ENCODE measurements at regions not wholly inside any gene's neighbourhood (a gene's known extent, or its start where the extent isn't known, plus 50 kb on each side); places are given as distances from the start of the nearest gene placed in this dataset.

DNA sequence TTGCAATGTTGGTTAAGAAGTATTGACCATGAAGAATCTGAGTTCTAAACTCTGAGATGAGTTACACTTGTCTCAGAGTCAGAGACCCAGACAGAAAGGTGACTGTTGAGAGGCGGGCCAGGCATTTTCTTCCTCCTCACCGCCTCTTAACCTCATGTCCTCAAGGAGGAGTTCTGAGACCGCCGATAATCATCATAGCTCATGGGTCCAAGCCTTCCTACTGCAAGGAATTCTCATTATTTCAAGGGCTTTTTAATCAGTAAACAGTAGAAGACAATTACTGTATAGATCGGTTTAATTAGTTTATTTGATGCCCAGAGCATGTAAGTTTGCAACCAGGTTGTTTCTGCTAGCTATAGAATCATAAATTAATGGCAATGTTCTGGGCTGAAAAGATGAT lies 382.4 kb upstream of the MMS22L start:
- Mint-ChIP-seq H3K27me3 (ENCODE audit: low read depth) (no peaks in the 10 kb centered on the region), H3K4me3 (no peak overlapping the region), H3K27ac (no peak overlapping the region), H3K36me3 (ENCODE audit: low read depth) (no peaks in the 10 kb centered on the region), H3K4me1 (ENCODE audit: low read depth) (no peaks in the 10 kb centered on the region), H3K9me3 (ENCODE audit: insufficient read depth) (no peaks in the 10 kb centered on the region)
- ATAC-seq, result no peak
- POLR2A ChIA-PET, result no interaction called here
- no peak for DNase-seq
- CTCF ChIA-PET, result no interaction called here

DNA sequence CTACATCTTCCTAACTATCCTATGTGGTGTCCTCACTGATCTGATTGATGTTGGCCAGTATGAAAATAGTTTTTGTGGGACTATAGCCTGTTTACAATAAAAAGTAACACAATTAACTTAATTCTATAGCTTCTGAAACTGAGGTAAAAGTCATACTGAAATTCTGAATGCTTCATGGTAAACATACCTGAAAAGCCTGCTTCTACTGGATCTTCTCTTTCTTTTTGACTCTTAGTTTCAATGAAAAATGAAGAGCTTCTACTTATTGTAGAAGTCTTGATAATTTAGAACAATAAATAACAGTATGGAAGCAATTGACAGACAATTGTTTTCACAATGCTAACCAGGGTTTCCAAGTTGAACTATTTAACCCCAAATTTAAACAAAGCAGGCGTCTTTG lies 383.9 kb upstream of the MMS22L start:
- POLR2A ChIA-PET, result no interaction called here
- DNase-seq (no peak), ATAC-seq (no peak)
- H3K9me3 Mint-ChIP-seq (ENCODE audit: insufficient read depth), result no peaks in the 10 kb centered on the region
- no peaks in the 10 kb centered on the region for H3K27me3 Mint-ChIP-seq (ENCODE audit: low read depth)
- H3K36me3 Mint-ChIP-seq (ENCODE audit: low read depth), result no peaks in the 10 kb centered on the region
- H3K27ac Mint-ChIP-seq, result no peak overlapping the region
- H3K4me3 Mint-ChIP-seq, result no peak overlapping the region
- H3K4me1 Mint-ChIP-seq (ENCODE audit: low read depth), result no peaks in the 10 kb centered on the region
- CTCF ChIA-PET, result no interaction called here

- DNase-seq (no peak), ATAC-seq (no peak)
- Mint-ChIP-seq H3K27ac (no peak overlapping the region), H3K4me1 (ENCODE audit: low read depth) (no peaks in the 10 kb centered on the region), H3K27me3 (ENCODE audit: low read depth) (no peaks in the 10 kb centered on the region), H3K4me3 (no peak overlapping the region), H3K36me3 (ENCODE audit: low read depth) (no peaks in the 10 kb centered on the region), H3K9me3 (ENCODE audit: insufficient read depth) (no peaks in the 10 kb centered on the region)
- CTCF ChIA-PET, result no interaction called here
- POLR2A ChIA-PET, result no interaction called here
Measured at GRCh38 chr6:97668716-97669115, 385.7 kb upstream of the MMS22L start.

DNA sequence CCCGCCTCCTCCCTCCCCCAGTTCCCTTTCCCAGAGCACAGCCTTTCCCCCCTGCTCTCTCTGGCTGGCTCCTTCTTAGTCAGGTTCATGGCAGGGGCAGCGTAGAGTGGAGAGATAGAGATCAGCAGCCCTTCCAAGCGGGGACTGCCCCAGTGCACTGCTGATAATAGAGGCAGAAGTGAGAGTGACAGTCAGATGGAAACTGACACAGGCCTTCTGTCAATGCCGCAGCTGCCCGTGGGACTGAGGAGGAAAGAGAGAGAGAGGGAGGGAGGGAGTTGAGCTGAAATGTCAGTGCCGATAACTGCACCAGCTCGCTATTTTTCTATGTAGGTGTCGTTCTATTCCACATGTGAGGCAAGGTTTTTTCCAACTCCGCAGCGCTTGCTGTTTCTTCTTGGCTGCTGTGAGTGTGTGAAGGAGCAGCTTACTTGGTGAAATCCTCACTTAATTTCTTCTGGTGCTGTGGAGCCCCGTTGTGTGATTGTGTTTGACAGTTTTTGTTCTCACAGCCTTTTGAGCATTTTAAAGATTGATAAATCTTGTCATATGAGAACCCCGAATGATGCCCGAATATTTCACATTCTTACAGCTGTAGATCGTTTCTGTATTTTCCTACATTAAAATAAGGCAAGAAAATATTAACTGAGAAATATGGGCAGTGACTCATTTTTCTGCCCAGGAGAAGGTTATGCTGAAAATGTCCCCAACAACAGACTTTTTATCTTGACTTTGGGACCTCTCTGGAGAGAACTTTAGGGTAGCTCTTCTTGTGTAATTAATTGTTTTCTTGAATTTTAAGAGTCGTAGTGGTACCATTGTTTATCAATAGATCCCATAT lies 386.4 kb upstream of the MMS22L start:
- Mint-ChIP-seq H3K9me3 (ENCODE audit: insufficient read depth) (no peaks in the 10 kb centered on the region), H3K4me3 (no peak overlapping the region), H3K27ac (no peak overlapping the region), H3K4me1 (ENCODE audit: low read depth) (no peaks in the 10 kb centered on the region), H3K27me3 (ENCODE audit: low read depth) (no peaks in the 10 kb centered on the region), H3K36me3 (ENCODE audit: low read depth) (no peaks in the 10 kb centered on the region)
- ChIA-PET CTCF (interaction anchor here (1.1 kb wide), 1 partner anchor 28 kb away, joined by 3 read pairs; no protein-coding TSS in a partner anchor), POLR2A (no interaction called here)
- no peak for ATAC-seq
- no peak for DNase-seq

- Mint-ChIP-seq H3K36me3 (ENCODE audit: low read depth) (no peaks in the 10 kb centered on the region), H3K4me3 (no peak overlapping the region), H3K9me3 (ENCODE audit: insufficient read depth) (no peaks in the 10 kb centered on the region), H3K4me1 (ENCODE audit: low read depth) (no peaks in the 10 kb centered on the region), H3K27ac (no peak overlapping the region), H3K27me3 (ENCODE audit: low read depth) (no peaks in the 10 kb centered on the region)
- ATAC-seq, result no peak
- CTCF ChIA-PET, result no interaction called here
- no peak for DNase-seq
- POLR2A ChIA-PET, result no interaction called here
Measured at GRCh38 chr6:97674802-97675201, 391.8 kb upstream of the MMS22L start.

- no peak for ATAC-seq
- Mint-ChIP-seq H3K36me3 (ENCODE audit: low read depth) (no peaks in the 10 kb centered on the region), H3K4me3 (no peak overlapping the region), H3K9me3 (ENCODE audit: insufficient read depth) (no peaks in the 10 kb centered on the region), H3K4me1 (ENCODE audit: low read depth) (no peaks in the 10 kb centered on the region), H3K27me3 (ENCODE audit: low read depth) (no peaks in the 10 kb centered on the region), H3K27ac (no peak overlapping the region)
- ChIA-PET CTCF (no interaction called here), POLR2A (no interaction called here)
- DNase-seq, result no peak
Measured at GRCh38 chr6:97677626-97678025, 394.6 kb upstream of the MMS22L start.

GRCh38 chr6:97687916-97688315 lies 404.9 kb upstream of the MMS22L start:
- CTCF ChIA-PET, result no interaction called here
- no peaks in the 10 kb centered on the region for H3K9me3 Mint-ChIP-seq (ENCODE audit: insufficient read depth)
- POLR2A ChIA-PET, result no interaction called here
- H3K27me3 Mint-ChIP-seq (ENCODE audit: low read depth), result no peaks in the 10 kb centered on the region
- no peaks in the 10 kb centered on the region for H3K36me3 Mint-ChIP-seq (ENCODE audit: low read depth)
- no peak for DNase-seq
- no peak overlapping the region for H3K27ac Mint-ChIP-seq
- H3K4me1 Mint-ChIP-seq (ENCODE audit: low read depth), result no peaks in the 10 kb centered on the region
- no peak for ATAC-seq
- no peak overlapping the region for H3K4me3 Mint-ChIP-seq

- POLR2A ChIA-PET, result no interaction called here
- H3K4me3 Mint-ChIP-seq, result no peak overlapping the region
- H3K9me3 Mint-ChIP-seq (ENCODE audit: insufficient read depth), result no peaks in the 10 kb centered on the region
- no peaks in the 10 kb centered on the region for H3K4me1 Mint-ChIP-seq (ENCODE audit: low read depth)
- H3K36me3 Mint-ChIP-seq (ENCODE audit: low read depth), result no peaks in the 10 kb centered on the region
- H3K27me3 Mint-ChIP-seq (ENCODE audit: low read depth), result no peaks in the 10 kb centered on the region
- no peak overlapping the region for H3K27ac Mint-ChIP-seq
- DNase-seq (no peak), ATAC-seq (no peak)
- CTCF ChIA-PET, result no interaction called here
Measured at GRCh38 chr6:97689078-97689754, 406.2 kb upstream of the MMS22L start.

GRCh38 chr6:97697456-97697855 lies 414.4 kb upstream of the MMS22L start:
- no peaks in the 10 kb centered on the region for H3K4me1 Mint-ChIP-seq (ENCODE audit: low read depth)
- no peak overlapping the region for H3K4me3 Mint-ChIP-seq
- H3K27ac Mint-ChIP-seq, result no peak overlapping the region
- ATAC-seq (no peak), DNase-seq (no peak)
- no peaks in the 10 kb centered on the region for H3K9me3 Mint-ChIP-seq (ENCODE audit: insufficient read depth)
- ChIA-PET CTCF (no interaction called here), POLR2A (no interaction called here)
- no peaks in the 10 kb centered on the region for H3K36me3 Mint-ChIP-seq (ENCODE audit: low read depth)
- no peaks in the 10 kb centered on the region for H3K27me3 Mint-ChIP-seq (ENCODE audit: low read depth)

GRCh38 chr6:97701801-97702200 lies 418.8 kb upstream of the MMS22L start:
- DNase-seq (no peak), ATAC-seq (no peak)
- Mint-ChIP-seq H3K36me3 (ENCODE audit: low read depth) (no peaks in the 10 kb centered on the region), H3K9me3 (ENCODE audit: insufficient read depth) (no peaks in the 10 kb centered on the region), H3K4me1 (ENCODE audit: low read depth) (no peaks in the 10 kb centered on the region), H3K4me3 (no peak overlapping the region), H3K27ac (no peak overlapping the region), H3K27me3 (ENCODE audit: low read depth) (no peaks in the 10 kb centered on the region)
- ChIA-PET CTCF (no interaction called here), POLR2A (no interaction called here)

DNA sequence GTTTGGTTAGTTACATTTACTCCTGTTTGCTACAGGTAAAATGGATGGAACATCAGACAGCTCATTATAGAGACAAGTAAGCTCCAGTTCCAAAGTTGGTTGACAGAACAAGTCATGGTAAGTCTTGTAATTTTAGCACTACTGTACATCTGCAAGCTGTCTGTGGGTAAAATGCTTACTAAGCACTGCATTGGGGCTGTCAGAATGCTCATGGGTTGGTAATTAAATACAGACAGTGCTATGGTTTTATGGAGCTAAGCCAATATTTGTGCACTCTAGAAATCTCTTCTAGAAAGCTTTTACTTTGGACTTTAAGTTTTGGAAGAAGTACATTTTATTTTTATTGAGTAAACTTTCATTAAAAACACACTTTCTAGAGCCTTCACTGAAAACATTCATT lies 419.2 kb upstream of the MMS22L start:
- no peak for ATAC-seq
- Mint-ChIP-seq H3K4me1 (ENCODE audit: low read depth) (no peaks in the 10 kb centered on the region), H3K27ac (no peak overlapping the region), H3K9me3 (ENCODE audit: insufficient read depth) (no peaks in the 10 kb centered on the region), H3K4me3 (no peak overlapping the region), H3K36me3 (ENCODE audit: low read depth) (no peaks in the 10 kb centered on the region), H3K27me3 (ENCODE audit: low read depth) (no peaks in the 10 kb centered on the region)
- DNase-seq, result no peak
- ChIA-PET POLR2A (no interaction called here), CTCF (no interaction called here)

DNA sequence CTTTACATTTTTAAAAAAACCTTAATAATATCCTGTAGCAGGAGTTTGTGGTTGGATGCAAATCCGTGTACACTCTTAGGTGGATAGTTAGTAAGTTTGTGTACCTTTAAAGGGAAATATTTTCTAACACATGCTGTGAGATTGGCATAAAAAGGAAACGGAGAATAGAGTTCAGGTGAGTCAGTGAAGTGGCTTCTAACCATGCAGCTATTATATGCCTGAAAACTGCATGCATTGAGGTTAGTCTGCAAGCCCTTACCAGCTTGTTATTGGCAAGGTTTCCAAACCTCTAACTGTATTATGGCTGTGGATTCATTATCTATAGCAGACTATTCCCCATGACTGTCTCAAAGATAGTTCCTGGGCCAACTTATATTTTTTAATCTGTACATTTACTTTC lies 420.6 kb upstream of the MMS22L start:
- Mint-ChIP-seq H3K9me3 (ENCODE audit: insufficient read depth) (no peaks in the 10 kb centered on the region), H3K4me1 (ENCODE audit: low read depth) (no peaks in the 10 kb centered on the region), H3K27ac (no peak overlapping the region), H3K27me3 (ENCODE audit: low read depth) (no peaks in the 10 kb centered on the region), H3K36me3 (ENCODE audit: low read depth) (no peaks in the 10 kb centered on the region), H3K4me3 (no peak overlapping the region)
- ChIA-PET POLR2A (no interaction called here), CTCF (no interaction called here)
- DNase-seq (no peak), ATAC-seq (no peak)

DNA sequence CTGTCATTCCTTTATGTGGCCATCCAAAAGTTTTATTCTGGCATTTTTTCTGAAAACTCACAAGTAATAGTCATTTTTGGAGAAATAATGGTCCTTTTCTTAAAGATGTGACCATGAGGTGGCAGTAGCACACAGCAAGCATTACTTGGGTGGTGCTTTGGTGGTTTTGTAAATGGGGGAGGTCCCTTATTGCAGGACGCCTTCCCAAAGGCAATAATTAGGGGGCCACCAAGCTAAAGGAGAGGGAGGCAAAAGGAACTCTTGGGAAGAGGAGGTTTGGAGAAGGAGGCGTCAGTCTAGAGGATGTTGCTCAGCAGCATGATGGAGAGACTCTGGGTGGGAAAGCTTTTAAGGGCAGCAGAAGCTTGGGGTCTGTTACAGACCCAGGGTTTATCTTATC lies 422.6 kb upstream of the MMS22L start:
- Mint-ChIP-seq H3K27me3 (ENCODE audit: low read depth) (no peaks in the 10 kb centered on the region), H3K4me1 (ENCODE audit: low read depth) (no peaks in the 10 kb centered on the region), H3K27ac (no peak overlapping the region), H3K4me3 (no peak overlapping the region), H3K36me3 (ENCODE audit: low read depth) (no peaks in the 10 kb centered on the region), H3K9me3 (ENCODE audit: insufficient read depth) (no peaks in the 10 kb centered on the region)
- ChIA-PET CTCF (no interaction called here), POLR2A (no interaction called here)
- no peak for ATAC-seq
- DNase-seq, result no peak
